PC-3 (cell line): ENCODE measurements at regions not wholly inside any gene's neighbourhood (a gene's known extent, or its start where the extent isn't known, plus 50 kb on each side); places are given as distances from the start of the nearest gene placed in this dataset.

Experiments used
- ATAC-seq: fragments of 200-7000 bp; cut with Tn5 transposase; 2 replicates; pipeline ENCODE4 v1.9.1; 2020; ENCODE audit warnings: mild to moderate bottlenecking, moderate library complexity
- BruUV-seq: library from RNA; stranded (reverse); fragments of 400-500 nt; replicated peaks from 2 replicates; lab custom pipeline; 2021; lab: Mats Ljungman, UMichigan
- CTCF ChIA-PET: fragments of 300-600 bp; sonication (Branson Sonifier 250); formaldehyde crosslinking; loops from one replicate; lab custom pipeline; 2022; ENCODE audit warnings: antibody characterized with exemption; lab: Charles Lee
- POLR2A ChIA-PET: fragments of 300-600 bp; sonication (Branson Sonifier 250); formaldehyde crosslinking; loops from one replicate; lab custom pipeline; 2022; ENCODE audit warnings: antibody characterized with exemption; ENCODE audit not compliant: unreplicated experiment; lab: Charles Lee
- DNase-seq: peaks from one replicate; pipeline ENCODE4 v3.0.0-alpha.2; 2015
- H2AFZ ChIP-seq: fragments of 300-600 bp; sonication (generic); 2 replicates; pipeline ENCODE4 v1.6.0; 2016; ENCODE audit warnings: antibody characterized with exemption, low read length
- H3F3A ChIP-seq: fragments of 300-600 bp; sonication (generic); one replicate; pipeline ENCODE4 v1.6.0; 2017; ENCODE audit warnings: antibody characterized with exemption, low read length, control low read depth, mild to moderate bottlenecking; ENCODE audit not compliant: unreplicated experiment
- H3K27ac ChIP-seq: fragments of 300-600 bp; sonication (generic); 2 replicates; pipeline ENCODE4 v1.5.1; 2016; ENCODE audit warnings: mild to moderate bottlenecking, low read length
- H3K27me3 ChIP-seq: fragments of 300-600 bp; sonication (generic); 2 replicates; pipeline ENCODE4 v1.6.1; 2016; ENCODE audit warnings: low read length, mixed read lengths
- H3K36me3 ChIP-seq: fragments of 300-600 bp; sonication (generic); 2 replicates; pipeline ENCODE4 v1.6.1; 2016; ENCODE audit warnings: low read depth, mixed run types, low read length, mixed read lengths
- H3K4me1 ChIP-seq: fragments of 300-600 bp; sonication (generic); 2 replicates; pipeline ENCODE4 v1.5.1; 2016; ENCODE audit warnings: low read length; ENCODE audit not compliant: insufficient read depth
- H3K4me2 ChIP-seq: fragments of 300-600 bp; sonication (generic); 2 replicates; pipeline ENCODE4 v1.6.0; 2016; ENCODE audit warnings: low read length
- H3K4me3 ChIP-seq: fragments of 300-600 bp; sonication (generic); 2 replicates; pipeline ENCODE4 v1.5.1; 2016; ENCODE audit warnings: mild to moderate bottlenecking, low read length, mixed read lengths
- H3K79me2 ChIP-seq: fragments of 300-600 bp; sonication (generic); 2 replicates; pipeline ENCODE4 v1.6.1; 2017; ENCODE audit warnings: low read length, mixed read lengths
- H3K9ac ChIP-seq: fragments of 300-600 bp; sonication (generic); 2 replicates; pipeline ENCODE4 v1.6.0; 2016; ENCODE audit warnings: mild to moderate bottlenecking, low read length
- H3K9me2 ChIP-seq: fragments of 300-600 bp; sonication (generic); replicated peaks from 2 replicates; pipeline ENCODE4 v1.6.1; 2016; ENCODE audit warnings: mixed run types, low read length, mixed read lengths
- H3K9me3 ChIP-seq: fragments of 300-600 bp; sonication (generic); 2 replicates; pipeline ENCODE4 v1.6.1; 2016; ENCODE audit warnings: low read length, mixed read lengths
- H4K20me1 ChIP-seq: fragments of 300-600 bp; sonication (generic); 2 replicates; pipeline ENCODE4 v1.6.1; 2016; ENCODE audit warnings: low read length, mixed read lengths
- CTCF ChIP-seq: fragments of 300-600 bp; sonication (generic); conservative IDR thresholded peaks from 2 replicates; pipeline ENCODE4 v1.5.1; 2017; ENCODE audit warnings: antibody characterized with exemption, low read depth, mild to moderate bottlenecking, low read length
- EZH2 ChIP-seq: fragments of 300-600 bp; sonication (generic); IDR thresholded peaks from one replicate; pipeline ENCODE4 v1.6.1; 2017; ENCODE audit warnings: antibody characterized with exemption, mild to moderate bottlenecking, low read length; ENCODE audit not compliant: unreplicated experiment
- EZH2phosphoT487 ChIP-seq: fragments of 300-600 bp; sonication (generic); IDR thresholded peaks from 2 replicates; pipeline ENCODE4 v1.6.1; 2018; ENCODE audit warnings: mild to moderate bottlenecking, antibody characterized with exemption, low read length, borderline replicate concordance
- intact Hi-C: fragments of 100-400 bp; cut with micrococcal nuclease; formaldehyde crosslinking; loops from 2 replicates; pipeline ENCODE4 v1.9.0; 2023

GRCh38 chr20:17818187-17818586, 118.4 kb downstream of the BANF2 start:
- Histone ChIP-seq H3K9me3 (no peaks in the 10 kb centered on the region), H3K4me1 (no peaks in the 10 kb centered on the region), H3K27me3 (no peaks in the 10 kb centered on the region), H4K20me1 (no peaks in the 10 kb centered on the region), H3K9ac (no peak overlapping the region), H2AFZ (no peak overlapping the region), H3K79me2 (no peaks in the 10 kb centered on the region), H3F3A (no peaks in the 10 kb centered on the region), H3K27ac (no peak overlapping the region), H3K9me2 (no peaks in the 10 kb centered on the region), H3K4me3 (no peak overlapping the region), H3K36me3 (no peaks in the 10 kb centered on the region), H3K4me2 (no peak overlapping the region)
- no peak for TF ChIP-seq EZH2phosphoT487
- ATAC-seq (no peak), DNase-seq (no peak)
- BruUV-seq, result no TSS peak
- ChIA-PET POLR2A (no interaction called here), CTCF (no interaction called here)
- intact Hi-C loops, result no loop called here

GRCh38 chr20:17816804-17817587, 117.2 kb downstream of the BANF2 start:
- H3K79me2 ChIP-seq, result no peaks in the 10 kb centered on the region
- intact Hi-C loops, result no loop called here
- H3K4me3 ChIP-seq, result no peak overlapping the region
- H3K9ac ChIP-seq, result no peak overlapping the region
- no peaks in the 10 kb centered on the region for H3F3A ChIP-seq
- ATAC-seq (no peak), DNase-seq (no peak)
- H3K4me1 ChIP-seq, result no peaks in the 10 kb centered on the region
- H3K9me3 ChIP-seq, result no peaks in the 10 kb centered on the region
- CTCF ChIA-PET, result no interaction called here
- no peaks in the 10 kb centered on the region for H4K20me1 ChIP-seq
- TF ChIP-seq CTCF (no peak), EZH2 (no peak), EZH2phosphoT487 (no peak)
- POLR2A ChIA-PET, result no interaction called here
- H3K9me2 ChIP-seq, result no peaks in the 10 kb centered on the region
- no TSS peak for BruUV-seq
- no peaks in the 10 kb centered on the region for H3K36me3 ChIP-seq
- H3K4me2 ChIP-seq, result no peak overlapping the region
- no peaks in the 10 kb centered on the region for H3K27me3 ChIP-seq
- H3K27ac ChIP-seq, result no peak overlapping the region
- no peak overlapping the region for H2AFZ ChIP-seq

DNA sequence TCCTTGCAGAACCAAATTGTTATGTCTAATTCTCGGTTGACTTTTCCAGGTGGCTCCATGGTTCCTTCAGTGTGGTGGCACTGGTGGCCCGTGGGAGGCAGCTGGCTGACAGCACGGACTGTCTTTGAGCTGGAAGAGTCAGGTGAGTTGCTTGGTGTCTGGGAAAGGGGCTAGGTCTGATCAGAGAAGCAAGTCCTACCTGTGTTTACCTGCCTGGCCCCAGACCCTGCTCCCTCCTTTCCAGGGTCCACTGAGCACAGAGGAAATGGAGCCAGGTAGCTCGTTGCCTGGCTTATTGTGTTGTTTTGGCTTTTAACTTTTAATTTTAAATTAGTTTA, 111.8 kb downstream of the BANF2 start:
- H3K4me1 ChIP-seq, result 0 out of 2 replicates have a peak, but pooled peaks cover 4% of the 10 kb centered on the region
- CTCF ChIA-PET, result no interaction called here
- no peak overlapping the region for H3K4me2 ChIP-seq
- no peak for TF ChIP-seq EZH2
- TF ChIP-seq CTCF, result no peak
- TF ChIP-seq EZH2phosphoT487, result no peak
- H3K27me3 ChIP-seq, result no peaks in the 10 kb centered on the region
- no peaks in the 10 kb centered on the region for H3K79me2 ChIP-seq
- H3K9me3 ChIP-seq, result no peaks in the 10 kb centered on the region
- no peaks in the 10 kb centered on the region for H3K36me3 ChIP-seq
- BruUV-seq, result no TSS peak
- DNase-seq (no peak), ATAC-seq (no peak)
- no peak overlapping the region for H3K4me3 ChIP-seq
- H3K9ac ChIP-seq, result no peak overlapping the region
- no peak overlapping the region for H3K27ac ChIP-seq
- POLR2A ChIA-PET, result no interaction called here
- no peaks in the 10 kb centered on the region for H3K9me2 ChIP-seq
- intact Hi-C loops, result no loop called here
- H2AFZ ChIP-seq, result no peak overlapping the region
- no peaks in the 10 kb centered on the region for H4K20me1 ChIP-seq
- H3F3A ChIP-seq, result no peaks in the 10 kb centered on the region
